MM.1S (cell line): ENCODE measurements at regions not wholly inside any gene's neighbourhood (a gene's known extent, or its start where the extent isn't known, plus 50 kb on each side); places are given as distances from the start of the nearest gene placed in this dataset.

Experiments used
- CTCF ChIP-seq: fragments of 300-600 bp; sonication (generic); IDR thresholded peaks from 2 replicates; pipeline ENCODE4 v1.5.1; 2016; ENCODE audit warnings: antibody characterized with exemption, low read length, mixed read lengths
- EZH2 ChIP-seq: fragments of 300-600 bp; sonication (generic); optimal IDR thresholded peaks from 2 replicates; pipeline ENCODE3; 2017; ENCODE audit warnings: low read depth, mild to moderate bottlenecking, antibody characterized with exemption, low read length, mixed read lengths
- EZH2phosphoT487 ChIP-seq: fragments of 300-600 bp; sonication (generic); IDR thresholded peaks from 2 replicates; pipeline ENCODE4 v1.6.1; 2018; ENCODE audit warnings: antibody characterized with exemption, low read length

- TF ChIP-seq CTCF (no peak), EZH2 (no peak), EZH2phosphoT487 (no peak)
Measured at GRCh38 chr12:127787544-127787943, 479.4 kb upstream of the TMEM132C start.
